GM12878 (cell line): ENCODE measurements at regions not wholly inside any gene's neighbourhood (a gene's known extent, or its start where the extent isn't known, plus 50 kb on each side); places are given as distances from the start of the nearest gene placed in this dataset.

Source experiments
- ATAC-seq: fragments of 200-7000 bp; cut with Tn5 transposase; 3 replicates; pipeline ENCODE4 v1.9.1; 2020; ENCODE audit warnings: mild to moderate bottlenecking, moderate library complexity
- BruUV-seq: library from RNA; stranded (reverse); fragments of 400-500 nt; replicated peaks from 2 replicates; lab custom pipeline; 2021; lab: Mats Ljungman, UMichigan
- CTCF ChIA-PET: fragments of 300-600 bp; sonication (Branson Sonifier 250); formaldehyde crosslinking; extraction: SDS; loops from one replicate; lab custom pipeline; 2021; ENCODE audit warnings: inconsistent platforms; lab: Yijun Ruan, JAX
- POLR2A ChIA-PET: fragments of 350-600 bp; formaldehyde crosslinking; extraction: SDS; loops from one replicate; lab custom pipeline; 2021; ENCODE audit warnings: inconsistent platforms; lab: Charles Lee
- RAD21 ChIA-PET: fragments of 300-600 bp; sonication (Branson Sonifier 250); formaldehyde crosslinking; loops from one replicate; lab custom pipeline; 2023; ENCODE audit warnings: antibody characterized with exemption; ENCODE audit not compliant: unreplicated experiment; lab: Charles Lee
- SMC1A ChIA-PET: fragments of 300-600 bp; sonication (Branson Sonifier 250); formaldehyde crosslinking; loops from one replicate; lab custom pipeline; 2023; ENCODE audit not compliant: unreplicated experiment, uncharacterized antibody; lab: Charles Lee
- DNase-seq: peaks from one replicate; pipeline ENCODE4 v3.0.0-alpha.2; 2011; ENCODE audit warnings: low read depth, low spot score
- FAIRE-seq: peaks from 3 replicates; lab custom pipeline; 2011; peaks lifted over from hg19 to GRCh38; lab: Jason Lieb, UNC
- H2AFZ ChIP-seq: 2 replicates; pipeline ENCODE4 v1.6.0; 2011; ENCODE audit warnings: low read depth, low read length, control low read depth; ENCODE audit not compliant: control insufficient read depth
- H3K27ac ChIP-seq: 2 replicates; pipeline ENCODE4 v1.5.1; 2011; ENCODE audit warnings: control low read depth; ENCODE audit not compliant: control insufficient read depth, insufficient read depth
- H3K27me3 ChIP-seq, 2 experiments: replicated peaks in 1 of 2; 2 replicates each; pipeline versions ENCODE4 v1.6.0 to v1.6.1; 2011; ENCODE audit warnings: low read length in 1 of 2; ENCODE audit not compliant: control insufficient read depth in 2 of 2, insufficient read depth in 2 of 2
- H3K36me3 ChIP-seq, 2 experiments: 2 replicates each; pipeline ENCODE4 v1.5.1; 2011; ENCODE audit warnings: low read length in 1 of 2; ENCODE audit not compliant: control insufficient read depth in 2 of 2, insufficient read depth in 2 of 2
- H3K4me1 ChIP-seq: 2 replicates; pipeline ENCODE4 v1.6.1; 2011; ENCODE audit warnings: mild to moderate bottlenecking, low read length, moderate library complexity, mixed read lengths; ENCODE audit not compliant: control insufficient read depth, insufficient read depth
- H3K4me2 ChIP-seq: 2 replicates; pipeline ENCODE4 v1.6.0; 2011; ENCODE audit warnings: control low read depth; ENCODE audit not compliant: control insufficient read depth, insufficient read depth
- H3K4me3 ChIP-seq: fragments of 200-600 bp; sonication (generic); 2 replicates; pipeline ENCODE4 v1.5.1; 2016
- H3K79me2 ChIP-seq: 2 replicates; pipeline ENCODE4 v1.6.0; 2011; ENCODE audit warnings: low read length; ENCODE audit not compliant: control insufficient read depth, insufficient read depth
- H3K9ac ChIP-seq: 2 replicates; pipeline ENCODE4 v1.8.0; 2011; ENCODE audit warnings: low read length, control low read depth, mixed read lengths; ENCODE audit not compliant: control insufficient read depth, insufficient read depth
- H3K9me3 ChIP-seq: replicated peaks from 3 replicates; pipeline ENCODE4 v1.5.1; 2011; ENCODE audit warnings: mild to moderate bottlenecking, low read length; ENCODE audit not compliant: control insufficient read depth, insufficient read depth
- H4K20me1 ChIP-seq: 2 replicates; pipeline ENCODE4 v1.6.0; 2011; ENCODE audit not compliant: control insufficient read depth, insufficient read depth
- BHLHE40 ChIP-seq, 2 experiments: fragments of 450-650 bp in 1 of 2; IDR thresholded peaks; 2 replicates each; pipeline ENCODE4 v1.6.1; 2011 to 2017; ENCODE audit warnings: low read depth in 2 of 2, borderline replicate concordance in 1 of 2, improper control_type of control experiment in 1 of 2, low read length in 1 of 2, mild to moderate bottlenecking in 1 of 2
- CHD1 ChIP-seq: IDR thresholded peaks from 2 replicates; pipeline ENCODE4 v1.6.1; 2012; ENCODE audit warnings: low read depth, low read length, improper control_type of control experiment
- CHD2 ChIP-seq: IDR thresholded peaks from 2 replicates; pipeline ENCODE4 v1.6.1; 2011; ENCODE audit warnings: low read depth, low read length, improper control_type of control experiment, borderline replicate concordance
- MTA2 ChIP-seq: fragments of 450-650 bp; IDR thresholded peaks from 2 replicates; pipeline ENCODE4 v1.6.1; 2016; ENCODE audit warnings: low read depth, mild to moderate bottlenecking, moderate library complexity
- NRF1 ChIP-seq: conservative IDR thresholded peaks from 2 replicates; pipeline ENCODE4 v1.6.1; 2011; ENCODE audit warnings: mild to moderate bottlenecking, low read depth, low read length, improper control_type of control experiment
- SMAD5 ChIP-seq: IDR thresholded peaks from 2 replicates; pipeline ENCODE4 v1.6.1; 2016; ENCODE audit warnings: antibody characterized with exemption, low read depth
- ZNF207 ChIP-seq: fragments of 450-650 bp; IDR thresholded peaks from 2 replicates; pipeline ENCODE4 v1.6.1; 2014; ENCODE audit warnings: antibody characterized with exemption, mild to moderate bottlenecking, borderline replicate concordance
- ZNF384 ChIP-seq: IDR thresholded peaks from 2 replicates; pipeline ENCODE4 v1.6.1; 2012; ENCODE audit warnings: low read depth, mild to moderate bottlenecking, low read length, improper control_type of control experiment, borderline replicate concordance
- WGBS: methylation state at CpG from one replicate; pipeline ENCODE4 v1.1.6; 2016; ENCODE audit warnings: low lambda C conversion rate; ENCODE audit not compliant: insufficient replicate concordance, insufficient coverage; ENCODE audit errors: missing lambda C conversion rate; 5-methylcytosine and 5-hydroxymethylcytosine counted together
- in situ Hi-C: fragments of 300-500 bp; cut with MboI; formaldehyde crosslinking; loops from 9 replicates; pipeline ENCODE4 v1.14.3; 2018; ENCODE audit warnings: mixed read lengths
- intact Hi-C: fragments of 100-400 bp; cut with micrococcal nuclease; formaldehyde crosslinking; loops from one replicate; pipeline ENCODE4 v1.14.2; 2022; ENCODE audit not compliant: unreplicated experiment
- TF ChIP-seq, protein P1 (sequence below): IDR thresholded peaks from 2 replicates; pipeline ENCODE4 v1.6.1; 2011; ENCODE audit warnings: mild to moderate bottlenecking, low read depth, low read length, moderate library complexity; ENCODE audit not compliant: insufficient replicate concordance

DNA sequence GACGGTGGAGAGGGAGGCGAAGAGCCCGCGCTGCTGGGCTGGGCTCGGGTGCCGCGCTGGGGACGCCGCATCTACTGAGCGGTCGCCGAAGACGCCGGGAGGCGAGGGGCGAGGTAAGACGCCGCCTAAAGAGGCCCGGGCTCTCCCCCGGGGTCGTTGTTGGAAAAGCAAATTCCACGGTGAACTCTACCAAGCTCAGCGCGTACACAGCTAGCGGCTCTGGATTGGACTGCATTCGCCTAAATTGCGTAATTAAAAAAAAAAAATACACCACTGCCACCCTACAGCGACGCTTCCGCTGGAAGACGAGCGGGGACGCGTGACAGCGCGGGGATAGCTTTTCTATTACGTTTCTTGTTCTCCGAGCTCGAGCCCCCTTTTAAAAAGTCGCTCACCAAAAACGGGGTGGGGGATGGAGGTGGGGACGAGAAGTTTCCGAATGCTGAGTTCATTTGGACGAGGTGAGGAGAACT is 92.0 kb upstream of the PRDM1 start:
- Histone ChIP-seq H3K4me3 (peak overlapping the region; percentile 69), H3K27ac (no peak overlapping the region), H3K4me1 (peaks cover 5% of the 10 kb centered on the region; the same call in 1 of the 2 replicates), H3K27me3 (peaks cover 12 to 23% of the 10 kb centered on the region in 2 experiments), H3K4me2 (peak overlapping the region; percentile 47), H3K9ac (no peak overlapping the region), H3K9me3 (peaks cover 6% of the 10 kb centered on the region), H3K79me2 (no peaks in the 10 kb centered on the region), H4K20me1 (no peaks in the 10 kb centered on the region), H2AFZ (peak overlapping the region; percentile 31), H3K36me3 (no peaks in the 10 kb centered on the region)
- BruUV-seq = no TSS peak
- TF ChIP-seq BHLHE40 (IDR thresholded peaks at IDR 0.05; ENCODE audit: borderline replicate concordance in 1 of 2, low read depth in 2 of 2, low read length in 1 of 2) (0 out of 4 replicates have a peak, but pooled peaks of 1 of the 2 experiments have one; percentile 27), ZNF384 (0 out of 2 replicates have a peak, but pooled peaks have one; percentile 19), NRF1 (no peak)
- in situ Hi-C loops = no loop called here
- RAD21 ChIA-PET = no interaction called here
- FAIRE-seq = no peak
- intact Hi-C loops = loop anchor here (10.0 kb wide), 2 partner anchors 231 to 509 kb away; no protein-coding TSS in a partner anchor
- SMC1A ChIA-PET = interaction anchor here (0.9 to 2.3 kb wide), 3 partner anchors 10 to 121 kb away, joined by 3 to 7 read pairs (median 4); no protein-coding TSS in a partner anchor
- DNase-seq = no peak
- CTCF ChIA-PET = interaction anchor here (0.7 to 3.2 kb wide), 5 partner anchors 12 to 562 kb away, joined by 3 to 16 read pairs (median 4); partner anchors contain the start of gene PRDM1
- 1% methylated on average over 44 of the region's 44 CpGs for whole genome bisulfite sequencing
- POLR2A ChIA-PET = no interaction called here
- ATAC-seq = no peak

DNA sequence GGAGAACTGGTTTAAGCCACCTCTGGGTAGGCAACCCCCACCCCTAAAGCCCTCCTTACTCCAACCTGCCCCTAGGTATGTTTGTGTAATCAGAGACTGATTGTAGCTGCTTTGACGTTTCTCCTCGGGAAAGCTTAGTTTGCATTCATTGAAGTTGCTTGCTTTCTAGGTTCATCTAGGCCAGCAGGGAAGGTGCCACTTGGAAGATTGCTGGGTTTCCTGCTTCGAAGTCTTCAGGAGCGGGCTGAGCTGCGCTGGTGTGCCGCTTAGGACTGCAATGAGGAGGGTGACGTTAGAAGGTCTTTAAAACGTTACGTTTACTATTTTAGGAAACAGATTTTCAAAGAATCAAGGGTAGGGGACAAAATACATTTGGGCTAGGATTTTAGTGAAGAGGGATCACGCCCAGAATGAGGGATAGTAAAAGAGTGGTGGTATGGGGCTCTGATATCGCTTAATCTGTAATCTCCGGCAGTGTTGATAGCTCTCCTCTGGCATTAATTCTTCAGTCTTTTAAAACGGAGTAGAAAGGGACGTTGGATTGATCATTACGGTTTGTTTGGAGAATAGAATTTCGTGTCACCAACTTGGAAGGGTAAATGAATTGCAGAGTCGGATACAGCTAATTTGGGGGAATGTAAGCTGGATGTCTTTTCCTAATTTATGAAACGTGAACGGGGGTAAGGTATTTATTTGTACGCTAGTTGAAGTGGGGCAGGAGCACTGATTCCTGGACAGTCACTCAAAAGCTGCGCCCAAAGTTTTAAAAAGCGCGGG is 92.6 kb upstream of the PRDM1 start:
- Histone ChIP-seq H3K4me1 (peaks cover 5% of the 10 kb centered on the region; the same call in 1 of the 2 replicates), H3K4me2 (peak overlapping the region; percentile 60), H3K79me2 (no peaks in the 10 kb centered on the region), H3K9me3 (peaks cover 6% of the 10 kb centered on the region), H4K20me1 (no peaks in the 10 kb centered on the region), H3K27me3 (peaks cover 12 to 23% of the 10 kb centered on the region in 2 experiments), H3K36me3 (no peaks in the 10 kb centered on the region)
- CTCF ChIA-PET = interaction anchor here (0.7 to 3.2 kb wide), 7 partner anchors 9 to 287 kb away, joined by 3 to 16 read pairs (median 4); partner anchors contain the start of gene PRDM1
- ATAC-seq = no peak
- no TSS peak for BruUV-seq
- POLR2A ChIA-PET = interaction anchor here (0.7 kb wide), 1 partner anchor 9 kb away, joined by 3 read pairs; no protein-coding TSS in a partner anchor
- RAD21 ChIA-PET = interaction anchor here (0.8 to 2.8 kb wide), 4 partner anchors 92 to 563 kb away, joined by 3 to 10 read pairs (median 4); partner anchors contain the start of gene PRDM1
- TF ChIP-seq CHD1 (no peak), MTA2 (no peak), CHD2 (no peak), ZNF207 (no peak), SMAD5 (no peak)
- TF ChIP-seq, protein P1, sequence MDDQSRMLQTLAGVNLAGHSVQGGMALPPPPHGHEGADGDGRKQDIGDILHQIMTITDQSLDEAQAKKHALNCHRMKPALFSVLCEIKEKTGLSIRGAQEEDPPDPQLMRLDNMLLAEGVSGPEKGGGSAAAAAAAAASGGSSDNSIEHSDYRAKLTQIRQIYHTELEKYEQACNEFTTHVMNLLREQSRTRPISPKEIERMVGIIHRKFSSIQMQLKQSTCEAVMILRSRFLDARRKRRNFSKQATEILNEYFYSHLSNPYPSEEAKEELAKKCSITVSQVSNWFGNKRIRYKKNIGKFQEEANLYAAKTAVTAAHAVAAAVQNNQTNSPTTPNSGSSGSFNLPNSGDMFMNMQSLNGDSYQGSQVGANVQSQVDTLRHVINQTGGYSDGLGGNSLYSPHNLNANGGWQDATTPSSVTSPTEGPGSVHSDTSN = no peak
- TF ChIP-seq, all 136 proteins: peak for 0
- SMC1A ChIA-PET = interaction anchor here (0.8 to 2.3 kb wide), 10 partner anchors 10 to 509 kb away, joined by 3 to 7 read pairs (median 4); partner anchors contain the start of gene PRDM1
- H3K27ac ChIP-seq = no peak overlapping the region
- 32% methylated on average over 23 of the region's 23 CpGs for WGBS
- no peak overlapping the region for H2AFZ ChIP-seq
- no peak overlapping the region for H3K9ac ChIP-seq
- peak overlapping the region; percentile 69; the same call in 1 of the 2 replicates for H3K4me3 ChIP-seq
- in situ Hi-C loops = no loop called here
- FAIRE-seq (no peak), DNase-seq (no peak)
- intact Hi-C loops = loop anchor here (10.0 kb wide), 2 partner anchors 231 to 509 kb away; no protein-coding TSS in a partner anchor
